ENCODE measurements at regions not wholly inside any gene's neighbourhood (a gene's known extent, or its start where the extent isn't known, plus 50 kb on each side); places are given as distances from the start of the nearest gene placed in this dataset.

- no peak for ATAC-seq
Observed at GRCh38 chr2:205937211-205937610, 148.8 kb downstream of the INO80D start.

- no peak for ATAC-seq
Observed at GRCh38 chr2:205936446-205936845, 149.5 kb downstream of the INO80D start.

- no peak for ATAC-seq
Observed at GRCh38 chr2:205934443-205934842, 151.5 kb downstream of the INO80D start.

DNA sequence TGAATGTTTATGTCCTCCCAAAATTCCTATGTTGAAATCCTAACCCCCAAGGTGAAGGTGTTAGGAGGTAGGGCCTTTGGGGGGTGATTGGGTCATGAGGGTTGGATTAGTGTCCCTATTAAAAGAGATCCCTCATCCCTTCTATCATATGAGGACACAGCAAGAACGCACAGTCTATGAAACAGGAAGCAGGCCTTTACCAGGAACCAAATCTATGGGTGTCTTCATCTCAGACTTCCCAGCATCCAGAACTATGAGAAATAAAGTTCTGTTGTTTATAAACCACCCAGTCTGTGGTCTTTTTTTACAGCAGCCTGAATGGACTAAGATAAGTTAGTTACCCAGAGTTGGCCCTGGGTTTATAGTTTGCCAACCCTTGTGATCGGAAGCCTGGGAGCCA lies 153.1 kb downstream of the INO80D start:
- no peak for ATAC-seq

DNA sequence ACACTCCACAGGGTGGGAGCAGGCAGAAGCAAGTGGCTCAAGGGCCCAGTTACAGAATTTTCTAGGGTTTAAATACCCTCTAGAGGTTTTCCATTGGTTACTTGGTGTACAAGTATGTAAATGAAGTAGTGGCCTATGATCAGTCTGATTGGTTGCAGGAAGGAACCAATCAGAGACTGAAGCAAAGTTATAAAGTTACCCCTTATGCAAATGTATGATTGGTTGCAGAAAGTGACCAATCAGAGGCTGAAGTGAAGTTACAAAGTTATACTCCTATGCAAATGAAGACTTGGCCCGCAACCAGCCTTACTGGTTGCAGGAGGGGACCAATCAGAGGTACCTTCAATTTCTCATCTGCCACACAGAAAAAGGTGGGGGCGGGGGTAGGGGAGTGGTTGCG lies 154.6 kb downstream of the INO80D start:
- ATAC-seq, result no peak

- ATAC-seq, result no peak
Observed at GRCh38 chr2:205930209-205930608, 155.8 kb downstream of the INO80D start.

GRCh38 chr2:205929246-205929942 lies 156.6 kb downstream of the INO80D start:
- no peak for ATAC-seq

GRCh38 chr2:205925373-205926337 lies 160.3 kb downstream of the INO80D start:
- peak; percentile 81 for ATAC-seq

DNA sequence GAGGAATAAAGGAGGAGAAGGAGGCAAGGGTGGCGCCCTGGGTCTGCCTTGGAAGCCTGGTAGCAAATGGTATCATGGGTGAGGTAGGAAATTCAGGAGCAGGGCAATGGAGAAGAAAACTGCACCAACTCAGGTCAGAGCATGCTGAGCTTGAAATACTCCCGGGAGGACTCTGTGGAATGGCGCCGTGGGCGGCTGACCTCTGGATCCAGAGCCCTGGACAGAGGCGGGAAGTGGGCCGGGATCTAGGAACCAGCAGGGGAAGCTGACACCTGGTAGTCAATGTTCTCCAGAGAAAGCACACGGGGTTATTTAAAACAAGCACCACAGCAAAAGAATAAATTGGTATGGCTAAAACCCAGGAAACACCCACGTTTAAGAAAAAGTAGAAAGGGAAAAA lies 161.3 kb downstream of the INO80D start:
- ATAC-seq, result no peak

- ATAC-seq, result no peak
Observed at GRCh38 chr2:205915130-205915524, 170.8 kb downstream of the INO80D start.

- no peak for ATAC-seq
Observed at GRCh38 chr2:205914213-205915129, 171.5 kb downstream of the INO80D start.

DNA sequence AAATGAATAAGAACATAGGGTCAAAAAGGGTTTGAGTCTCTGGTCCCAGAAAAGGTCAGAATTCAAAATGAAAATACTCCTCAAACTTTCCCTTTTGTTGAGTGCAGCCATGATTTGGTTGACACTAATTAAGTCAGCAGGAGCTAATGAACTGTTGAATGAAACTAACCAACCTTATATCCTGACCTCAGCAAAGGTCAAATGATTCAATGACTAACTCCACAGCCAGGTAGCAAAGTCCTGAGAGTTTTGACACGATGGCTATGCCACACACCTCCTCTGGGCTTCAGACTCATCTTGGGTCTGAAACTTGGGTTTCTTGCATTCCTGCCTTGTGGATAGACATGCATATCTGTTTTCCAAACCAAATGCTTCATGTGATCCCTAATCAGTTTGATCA lies 172.3 kb downstream of the INO80D start:
- no peak for ATAC-seq

- ATAC-seq, result no peak
Observed at GRCh38 chr2:205911306-205911705, 174.7 kb downstream of the INO80D start.

GRCh38 chr2:205909184-205909572 lies 176.8 kb downstream of the INO80D start:
- ATAC-seq, result no peak

DNA sequence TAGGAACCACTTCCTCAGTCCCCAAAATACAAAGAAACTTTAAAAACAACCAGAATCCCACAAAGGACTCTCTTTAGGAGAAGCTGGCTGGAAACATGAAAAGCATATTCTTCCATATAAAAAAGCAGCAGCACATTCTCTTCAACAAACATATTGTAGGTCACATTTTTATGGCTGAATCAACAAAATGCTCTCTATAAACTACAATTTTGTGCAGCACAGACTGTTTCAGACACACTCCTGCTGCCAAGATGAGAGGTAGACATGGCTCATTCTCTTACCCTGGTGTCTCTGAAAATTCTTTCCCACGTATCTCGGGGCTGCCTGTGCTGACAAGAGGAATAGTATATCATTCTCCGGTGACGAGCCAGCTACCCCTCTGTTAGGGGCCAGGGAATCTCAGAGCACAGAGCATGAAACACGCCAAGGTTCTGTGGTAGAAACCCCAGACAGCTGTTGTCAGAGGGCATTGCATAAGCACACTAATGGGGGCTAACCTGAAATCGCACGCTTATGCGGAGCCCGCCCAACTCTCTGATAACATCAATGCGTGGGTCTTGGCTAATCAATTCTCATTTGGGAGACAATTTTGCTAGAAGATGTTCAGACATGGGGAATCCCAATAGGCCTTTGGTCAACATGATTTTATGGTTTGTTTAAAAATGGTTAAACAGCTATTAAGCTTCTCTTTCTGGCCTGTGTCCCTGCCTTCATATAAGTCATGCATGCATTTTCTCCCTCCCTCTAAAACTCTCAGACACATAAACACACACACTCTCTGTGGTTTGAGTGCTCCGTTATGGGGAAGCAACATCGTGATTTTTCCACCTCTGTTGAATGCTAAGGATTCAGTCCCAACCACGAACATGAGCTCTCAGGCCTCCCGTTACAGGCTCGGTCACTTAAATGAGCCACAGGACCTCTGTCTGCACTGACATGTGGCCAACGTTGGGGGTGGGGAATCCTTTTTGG lies 177.5 kb downstream of the INO80D start:
- no peak for ATAC-seq

DNA sequence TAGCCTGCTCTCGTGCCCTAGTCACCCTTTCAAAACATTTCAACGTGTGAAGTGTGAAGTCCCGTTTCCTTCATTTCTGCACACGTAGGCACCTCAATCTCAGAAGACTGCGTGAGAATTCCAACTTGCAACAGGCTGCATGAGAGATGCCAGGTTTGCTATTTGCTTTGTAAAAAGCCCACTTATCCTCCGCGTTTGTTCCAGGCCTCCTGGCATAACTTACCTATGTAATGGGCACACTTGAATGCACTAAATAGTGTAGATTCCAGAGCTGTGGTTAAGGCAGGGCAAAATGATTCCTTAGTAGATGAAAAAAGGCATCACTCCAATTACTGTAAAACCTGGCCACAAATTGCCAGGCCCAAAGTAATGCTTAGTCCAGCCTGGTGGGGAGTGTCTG lies 179.6 kb downstream of the INO80D start:
- no peak for ATAC-seq

DNA sequence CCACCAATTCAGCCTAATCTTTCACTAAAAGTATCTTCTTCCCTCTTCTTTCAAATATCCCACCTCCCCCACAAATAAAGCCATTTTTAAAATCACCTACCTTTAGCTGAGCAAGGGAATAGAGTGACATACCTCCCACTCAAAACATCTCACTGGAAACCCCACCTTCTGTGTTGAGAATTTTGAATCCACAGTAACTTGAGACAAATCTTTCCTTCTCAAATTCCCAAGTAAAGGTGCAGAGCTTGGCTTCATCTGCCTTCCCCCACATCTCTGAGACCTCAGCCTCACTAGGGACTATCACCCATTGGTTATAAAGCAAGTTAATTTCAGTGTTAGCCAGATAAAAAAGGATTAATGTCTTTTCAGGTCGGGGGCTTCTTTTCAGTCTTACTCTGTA lies 180.4 kb downstream of the INO80D start:
- no peak for ATAC-seq

DNA sequence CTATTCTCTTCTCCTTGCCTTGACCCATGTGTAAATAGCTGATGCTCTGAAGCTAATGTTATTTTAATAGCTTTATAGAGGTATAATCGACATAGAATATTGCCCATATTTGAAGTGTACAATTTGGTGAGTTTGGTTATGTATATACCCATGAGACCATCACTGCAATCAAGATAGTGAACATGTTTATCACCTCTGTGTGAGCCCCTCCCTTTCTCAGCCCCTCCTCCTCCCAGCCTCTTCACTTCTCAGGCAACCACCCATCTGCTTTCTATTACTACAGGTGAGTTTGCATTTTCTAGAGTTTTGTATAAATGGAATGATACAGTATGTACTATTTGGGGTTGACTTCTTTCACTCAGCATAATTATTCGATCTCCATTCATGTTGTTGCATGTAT lies 181.1 kb downstream of the INO80D start:
- ATAC-seq, result no peak

- ATAC-seq, result peak; percentile 63
Observed at GRCh38 chr2:205903549-205904129, 182.3 kb downstream of the INO80D start.

DNA sequence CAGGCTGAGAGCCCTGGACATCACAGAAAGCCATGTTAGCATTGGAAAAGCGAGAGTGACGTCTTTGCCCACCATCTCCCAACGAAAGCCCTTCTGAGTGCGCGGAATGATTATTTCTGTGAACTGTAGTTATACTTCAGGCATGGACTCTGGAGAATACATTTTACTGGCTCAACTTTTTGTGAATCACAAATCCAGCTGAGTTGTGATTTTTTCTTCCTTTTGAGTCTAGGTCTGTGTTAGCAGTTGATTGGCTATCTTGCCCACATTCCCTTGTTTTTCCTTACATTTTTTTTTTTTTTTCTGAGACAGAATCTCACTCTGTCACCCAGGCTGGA lies 183.1 kb downstream of the INO80D start:
- ATAC-seq, result no peak
